GM18868 (cell line): ENCODE measurements at regions not wholly inside any gene's neighbourhood (a gene's known extent, or its start where the extent isn't known, plus 50 kb on each side); places are given as distances from the start of the nearest gene placed in this dataset.
"Not testable (repeated sequence)": the region's sequence is repeated elsewhere in the genome, so short reads cannot be mapped to it uniquely, and the experiment has no call there.

Experiments
- ATAC-seq: cut with Tn5 transposase; IDR thresholded peaks from one replicate; pipeline ENCODE4 v1.9.1; 2021; ENCODE audit warnings: mild to moderate bottlenecking, moderate library complexity; ENCODE audit not compliant: unreplicated experiment

GRCh38 chr4:142897518-142897917 lies 51.4 kb upstream of the INPP4B start:
- not testable (repeated sequence) for ATAC-seq

GRCh38 chr4:142900622-142901021 lies 54.5 kb upstream of the INPP4B start:
- ATAC-seq, result no peak

- no peak for ATAC-seq
Measured at GRCh38 chr4:142901166-142901662, 55.1 kb upstream of the INPP4B start.

- ATAC-seq, result not testable (repeated sequence)
Measured at GRCh38 chr4:142903617-142904016, 57.5 kb upstream of the INPP4B start.

- ATAC-seq, result no peak
Measured at GRCh38 chr4:142909908-142910307, 63.8 kb upstream of the INPP4B start.

GRCh38 chr4:142913034-142913433 lies 66.9 kb upstream of the INPP4B start:
- no peak for ATAC-seq

- ATAC-seq, result no peak
Measured at GRCh38 chr4:142913461-142914030, 67.4 kb upstream of the INPP4B start.

GRCh38 chr4:142917678-142918077 lies 71.6 kb upstream of the INPP4B start:
- no peak for ATAC-seq

GRCh38 chr4:142922720-142923119 lies 76.6 kb upstream of the INPP4B start:
- no peak for ATAC-seq

- ATAC-seq, result no peak
Measured at GRCh38 chr4:142923619-142924018, 77.5 kb upstream of the INPP4B start.

- ATAC-seq, result no peak
Measured at GRCh38 chr4:142925161-142925560, 79.1 kb upstream of the INPP4B start.

GRCh38 chr4:142927721-142928120 lies 81.6 kb upstream of the INPP4B start:
- no peak for ATAC-seq

- no peak for ATAC-seq
Measured at GRCh38 chr4:142929526-142929925, 83.4 kb upstream of the INPP4B start.

- no peak for ATAC-seq
Measured at GRCh38 chr4:142933207-142933606, 87.1 kb upstream of the INPP4B start.

- ATAC-seq, result no peak
Measured at GRCh38 chr4:142940425-142941330, 94.6 kb upstream of the INPP4B start.

- no peak for ATAC-seq
Measured at GRCh38 chr4:142944565-142944964, 98.5 kb upstream of the INPP4B start.

- no peak for ATAC-seq
Measured at GRCh38 chr4:142952821-142953580, 106.9 kb upstream of the INPP4B start.

GRCh38 chr4:142954415-142954814 lies 108.3 kb upstream of the INPP4B start:
- no peak for ATAC-seq

GRCh38 chr4:142955501-142955900 lies 109.4 kb upstream of the INPP4B start:
- no peak for ATAC-seq

GRCh38 chr4:142959173-142959572 lies 113.1 kb upstream of the INPP4B start:
- ATAC-seq, result no peak

- no peak for ATAC-seq
Measured at GRCh38 chr4:142960126-142960525, 114.0 kb upstream of the INPP4B start.
